HG03460 (cell line): ENCODE measurements at regions not wholly inside any gene's neighbourhood (a gene's known extent, or its start where the extent isn't known, plus 50 kb on each side); places are given as distances from the start of the nearest gene placed in this dataset.
"Not testable (repeated sequence)": the region's sequence is repeated elsewhere in the genome, so short reads cannot be mapped to it uniquely, and the experiment has no call there.

ENCODE experiments used
- ATAC-seq: cut with Tn5 transposase; IDR thresholded peaks from one replicate; pipeline ENCODE4 v1.9.1; 2021; ENCODE audit not compliant: unreplicated experiment

DNA sequence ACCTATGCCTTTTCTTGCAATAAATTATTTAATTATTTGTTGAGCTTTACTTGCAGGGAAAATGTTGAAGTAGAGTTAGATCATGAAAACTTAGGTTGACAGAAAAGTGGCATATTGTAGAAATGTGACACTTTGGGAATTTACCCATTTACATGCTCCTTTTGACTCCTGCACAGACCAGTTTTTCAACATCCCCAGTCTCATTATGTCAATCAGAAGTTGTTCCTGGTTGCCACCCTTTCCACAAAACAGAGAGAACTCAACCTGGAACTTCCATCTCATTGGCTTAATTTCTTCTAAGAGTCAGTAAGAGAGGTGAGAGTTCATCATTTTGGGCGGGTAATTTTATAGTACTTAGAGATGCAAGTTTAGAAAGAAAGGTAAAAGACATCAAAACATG is 284.6 kb upstream of the ANKRD50 start:
- no peak for ATAC-seq

DNA sequence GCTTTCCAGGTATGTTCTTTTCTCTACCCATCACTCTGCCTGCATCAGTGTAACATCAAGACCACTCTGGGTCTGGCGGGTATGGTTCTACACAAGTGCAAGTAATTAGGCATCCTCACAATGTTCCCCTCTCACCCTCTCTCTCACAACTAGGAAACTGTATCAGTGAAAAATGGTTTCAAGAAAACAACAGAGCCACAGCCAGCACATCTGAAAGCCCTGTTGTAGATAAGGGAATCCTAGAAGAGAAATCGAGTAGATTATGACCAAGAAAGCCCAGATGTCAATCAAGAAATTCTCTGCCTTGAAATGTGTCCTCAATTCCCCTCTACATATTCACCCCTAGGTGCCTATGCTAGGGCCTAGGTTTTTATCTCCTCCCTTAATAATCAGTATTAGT is 281.3 kb upstream of the ANKRD50 start:
- no peak for ATAC-seq

DNA sequence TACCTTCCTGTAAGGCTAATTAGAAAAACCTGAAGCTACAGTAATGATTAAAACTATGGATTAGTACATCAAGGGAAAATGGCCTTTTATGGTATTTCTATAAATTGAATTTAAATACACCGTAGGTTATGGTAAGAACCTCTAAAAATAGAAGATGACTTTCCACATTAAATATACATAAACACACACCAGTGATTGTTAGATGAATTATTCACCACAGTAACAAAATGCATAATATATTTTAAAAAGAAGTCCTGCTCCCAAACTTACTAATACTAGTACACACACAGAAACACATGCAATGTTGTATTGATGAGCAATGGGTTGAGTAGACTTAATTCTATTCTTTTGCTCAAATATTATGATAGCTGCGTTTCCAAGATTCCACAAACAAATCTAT is 277.9 kb upstream of the ANKRD50 start:
- ATAC-seq: no peak

DNA sequence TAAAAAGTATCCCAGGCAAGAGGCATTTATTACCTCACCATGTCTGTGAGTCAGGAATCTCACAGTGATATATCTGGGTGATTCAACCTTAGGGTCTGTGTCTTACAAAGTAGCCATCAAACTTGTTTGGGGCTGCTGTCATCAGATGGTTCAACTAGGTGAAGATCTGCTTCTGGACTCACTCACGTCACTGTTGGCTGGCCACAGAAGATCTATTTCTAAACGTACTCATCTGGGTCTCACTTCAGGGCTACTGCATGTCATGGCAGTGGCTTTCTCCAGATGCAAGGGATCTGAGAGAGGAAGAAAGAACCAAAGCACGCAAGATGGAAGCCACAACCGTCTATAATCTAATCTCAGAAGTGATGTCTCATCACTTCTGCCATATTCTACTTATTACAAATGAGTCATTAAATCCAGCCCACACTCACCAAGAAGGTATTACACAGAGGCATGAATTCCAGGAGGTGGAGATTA is 267.8 kb upstream of the ANKRD50 start:
- ATAC-seq: no peak

DNA sequence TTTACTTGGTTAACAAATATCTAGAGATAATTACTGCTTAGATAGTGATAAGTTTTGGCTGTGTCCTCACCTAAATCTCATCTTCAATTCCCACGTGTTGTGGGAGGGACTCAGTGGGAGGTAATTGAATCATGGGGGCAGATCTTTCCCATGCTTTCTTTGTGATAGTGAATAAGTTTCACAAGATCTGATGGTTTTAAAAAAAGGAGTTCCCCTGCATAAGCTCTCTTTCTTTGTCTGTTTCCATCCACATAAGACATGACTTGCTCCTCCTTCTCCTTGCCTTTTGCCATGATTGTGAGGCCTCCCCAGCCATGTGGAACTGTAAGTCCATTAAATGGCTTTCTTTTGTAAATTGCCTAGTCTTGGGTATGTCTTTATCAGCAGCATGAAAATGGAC is 266.0 kb upstream of the ANKRD50 start:
- ATAC-seq: not testable (repeated sequence)

DNA sequence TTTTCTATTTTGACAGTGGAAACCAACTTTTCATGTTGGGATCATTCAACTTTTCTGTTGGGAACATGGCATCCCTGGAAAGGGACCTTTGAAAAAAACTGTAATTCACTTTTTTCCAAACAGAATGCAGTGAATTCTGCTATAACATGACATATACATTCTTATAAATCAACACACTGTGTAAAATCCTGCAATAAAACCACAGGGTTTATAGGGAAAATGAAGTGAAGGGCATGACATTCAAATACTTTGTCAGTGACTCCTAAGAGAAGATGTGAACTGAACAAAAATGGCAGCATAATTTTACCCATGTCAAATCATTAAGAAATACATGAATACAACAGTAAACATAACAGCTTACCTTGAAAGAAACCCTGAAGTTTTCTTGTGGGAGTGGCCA is 264.5 kb upstream of the ANKRD50 start:
- no peak for ATAC-seq

DNA sequence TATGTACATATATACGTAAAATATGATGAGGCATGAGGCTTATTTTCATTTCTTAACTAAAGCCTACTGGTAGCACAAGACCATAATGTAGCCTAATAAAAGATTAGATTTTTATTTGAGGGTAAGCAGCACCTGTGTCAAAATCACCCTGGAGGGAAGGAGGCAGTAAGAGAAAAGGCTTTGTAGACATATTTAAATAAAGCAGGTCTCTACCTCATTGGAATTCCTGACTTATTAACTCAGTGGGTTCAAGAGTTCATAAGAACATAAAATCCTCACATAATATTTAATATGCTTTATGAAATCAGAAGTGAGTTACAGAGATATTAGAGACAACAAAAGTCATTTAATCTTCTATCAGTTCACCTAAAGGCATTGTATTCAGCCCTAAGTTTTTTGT is 261.6 kb upstream of the ANKRD50 start:
- ATAC-seq: no peak

DNA sequence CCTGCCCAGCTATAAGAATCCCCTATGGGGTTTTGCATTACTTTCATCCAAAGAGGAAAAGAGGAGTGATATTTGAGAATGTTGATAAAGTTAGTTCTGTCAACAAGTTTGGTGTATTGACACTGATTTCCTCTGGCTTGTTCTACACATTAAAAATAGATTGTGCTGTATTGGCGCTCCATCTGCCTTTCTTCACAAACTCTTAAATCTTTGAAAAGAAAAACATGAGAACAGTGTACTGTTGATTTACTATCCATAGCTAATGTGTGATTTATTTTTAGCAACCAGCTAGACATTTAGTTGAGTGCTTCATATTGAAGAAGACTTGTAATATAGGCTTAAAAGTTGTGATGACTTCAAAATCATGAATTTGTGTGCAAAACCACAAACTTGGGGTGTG is 261.2 kb upstream of the ANKRD50 start:
- ATAC-seq: no peak

DNA sequence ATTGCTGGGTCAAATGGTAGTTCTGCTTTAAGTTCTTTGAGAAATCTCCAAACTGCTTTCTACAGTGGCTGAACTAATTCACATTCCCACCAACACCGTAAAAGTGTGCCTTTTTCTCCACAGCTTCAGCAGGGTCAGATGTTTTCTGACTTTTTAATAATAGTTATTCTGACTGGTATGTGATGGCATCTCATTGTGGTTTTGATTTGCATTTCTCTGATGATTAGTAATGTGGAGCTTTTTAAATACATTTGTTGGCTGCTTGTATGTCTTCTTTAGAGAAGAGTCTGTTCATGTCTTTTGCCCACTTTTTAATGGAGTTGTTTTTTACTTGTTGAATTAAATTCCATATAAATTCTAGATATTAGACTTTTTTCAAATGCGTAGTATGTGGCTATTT is 257.5 kb upstream of the ANKRD50 start:
- ATAC-seq: no peak

DNA sequence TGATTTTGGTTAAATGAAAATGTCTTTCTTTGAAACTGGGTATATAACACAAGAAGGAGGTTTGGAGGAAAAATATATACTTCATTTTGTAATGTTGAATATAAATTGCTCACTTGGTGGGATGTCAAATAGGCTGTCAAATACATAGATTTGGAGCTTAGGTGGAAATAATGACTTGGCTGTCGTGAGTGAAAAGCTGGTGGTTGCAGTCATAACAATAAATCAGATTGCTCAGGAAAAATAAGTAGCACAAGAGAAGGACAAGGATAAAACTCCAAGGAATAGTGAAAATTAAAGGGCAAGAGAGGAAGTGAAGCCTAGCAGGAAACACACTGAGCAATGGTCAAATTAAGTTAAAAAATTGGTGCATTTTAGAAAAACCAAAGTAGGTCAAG is 253.0 kb upstream of the ANKRD50 start:
- ATAC-seq: no peak

DNA sequence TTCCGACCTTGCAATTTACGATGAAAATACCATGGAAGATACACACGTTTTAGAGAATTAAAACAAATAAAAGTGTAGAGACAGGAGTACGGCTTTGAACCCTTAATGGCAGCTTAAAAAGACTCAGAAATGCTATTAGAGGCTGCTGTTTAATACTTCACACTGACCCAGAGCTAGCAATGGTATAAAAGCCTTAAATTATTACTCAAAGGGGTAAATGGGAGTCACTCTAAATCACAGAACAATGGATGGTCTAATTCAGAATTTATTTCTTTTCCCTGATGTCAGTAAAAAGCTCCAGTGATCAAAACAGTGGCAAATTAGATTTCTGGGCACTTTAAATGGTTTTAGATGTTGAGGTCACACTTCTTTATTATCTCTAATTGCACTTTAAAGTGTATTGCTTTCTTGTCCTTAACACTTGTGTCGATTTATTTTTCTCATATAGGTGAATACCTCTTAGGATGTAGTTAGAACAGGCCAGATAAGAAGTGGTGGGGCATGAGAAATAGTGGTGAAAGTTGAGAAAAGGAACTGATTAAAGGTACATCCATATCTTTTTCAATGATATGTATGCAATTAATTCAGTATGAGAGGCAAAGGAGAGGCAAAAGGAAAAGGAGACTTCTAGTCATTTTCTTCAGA is 252.4 kb upstream of the ANKRD50 start:
- no peak for ATAC-seq

DNA sequence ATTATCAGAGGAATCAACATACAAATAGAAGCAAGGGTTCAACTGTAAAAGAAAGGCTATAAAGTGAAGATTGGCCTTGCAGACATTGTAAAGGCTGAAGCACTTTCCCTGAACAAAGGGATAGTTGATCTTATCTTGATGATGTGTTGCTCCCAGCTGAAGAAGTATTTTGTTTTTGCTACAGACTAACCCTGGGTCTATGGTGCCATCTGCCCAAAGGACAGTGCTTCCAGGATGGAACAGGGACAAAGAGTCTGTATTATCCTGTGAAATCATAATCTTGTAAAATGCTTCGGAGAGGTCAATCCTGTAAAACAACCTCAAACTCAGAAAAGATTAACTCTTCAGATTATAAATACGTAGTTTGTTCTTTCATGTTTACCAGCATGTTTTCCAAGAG is 251.7 kb upstream of the ANKRD50 start:
- ATAC-seq: no peak

DNA sequence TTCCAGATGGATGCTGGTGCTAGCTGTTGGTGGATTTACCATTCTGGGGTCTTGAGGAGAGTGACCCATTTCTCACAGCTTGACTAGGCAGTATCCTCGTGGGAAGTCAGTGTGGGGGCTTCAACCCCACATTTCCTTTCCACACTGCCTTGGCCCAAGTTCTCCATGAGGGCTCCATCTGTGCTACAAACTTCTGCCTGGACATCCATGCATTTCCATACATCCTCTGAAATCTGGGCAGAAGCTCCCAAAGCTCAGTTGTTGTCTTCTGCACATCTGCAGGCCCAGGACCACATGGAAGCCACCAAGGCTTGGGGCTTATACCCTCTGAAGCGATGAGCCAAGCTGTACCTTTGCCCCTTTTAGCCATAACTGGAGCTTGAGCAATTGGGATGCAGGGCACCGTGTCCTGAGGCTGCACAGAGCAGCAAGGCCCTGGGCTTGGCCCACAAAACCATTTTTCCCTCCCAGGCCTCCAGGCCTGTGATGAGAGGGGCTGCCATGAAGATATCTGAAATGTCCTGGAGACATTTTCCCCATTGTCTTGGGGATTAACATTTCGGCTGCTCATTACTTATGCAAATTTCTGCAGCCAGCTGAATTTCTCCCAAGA is 248.7 kb upstream of the ANKRD50 start:
- ATAC-seq: no peak

DNA sequence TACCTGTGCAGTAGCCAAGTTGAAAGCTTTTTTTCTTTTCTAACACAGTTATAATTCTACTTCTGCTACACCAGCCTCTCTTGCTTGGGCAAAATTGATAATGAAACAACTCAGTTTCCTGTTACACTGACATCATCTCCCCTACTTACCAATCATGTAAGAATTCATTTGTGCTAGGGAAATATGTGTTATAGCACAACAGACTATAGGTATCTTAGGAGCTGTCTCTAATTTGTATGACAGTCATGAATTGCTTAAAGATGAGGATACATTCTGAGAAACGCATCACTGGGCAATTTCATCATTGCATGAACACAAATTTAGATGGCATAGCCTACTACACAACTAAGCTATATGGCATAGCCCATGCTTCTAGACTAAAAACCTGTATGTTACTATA is 246.3 kb upstream of the ANKRD50 start:
- ATAC-seq: no peak

DNA sequence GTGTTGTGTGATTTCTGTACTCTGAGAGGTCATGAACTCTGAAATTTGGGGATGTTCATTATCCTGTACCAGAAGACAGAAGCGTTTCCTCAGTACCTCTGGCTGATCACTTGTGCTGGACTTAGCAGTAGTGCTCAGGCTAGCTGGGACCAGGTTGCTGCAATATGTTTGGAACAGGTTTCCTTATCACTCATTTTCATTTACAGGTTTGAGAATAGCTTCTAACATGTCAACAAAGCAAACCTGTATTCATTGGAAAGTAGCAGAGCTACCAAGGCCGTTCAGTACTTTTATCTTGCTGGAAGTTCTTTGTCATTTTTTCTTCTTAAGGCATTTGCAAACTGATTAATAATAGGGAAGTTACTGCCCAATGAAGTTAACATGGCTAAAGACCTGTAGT is 242.9 kb upstream of the ANKRD50 start:
- ATAC-seq: no peak

DNA sequence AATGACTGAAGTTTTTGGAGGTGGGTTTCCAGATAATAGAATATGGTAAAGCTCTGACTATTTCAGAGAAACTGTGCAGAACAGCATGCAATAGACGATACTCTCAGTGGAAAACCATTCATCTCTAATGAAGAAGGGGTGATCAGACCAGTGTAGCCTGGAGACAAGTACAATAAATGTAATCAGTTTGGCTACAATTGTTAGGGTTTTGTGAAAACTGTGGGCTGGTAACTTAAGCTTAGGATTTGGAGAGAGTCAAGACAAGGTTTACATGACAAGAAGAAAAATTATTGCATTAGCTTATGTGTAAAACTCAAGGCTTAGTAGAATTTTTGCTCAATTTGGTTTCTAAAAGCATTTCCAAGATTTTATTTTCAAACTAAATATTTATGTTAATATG is 241.5 kb upstream of the ANKRD50 start:
- no peak for ATAC-seq

DNA sequence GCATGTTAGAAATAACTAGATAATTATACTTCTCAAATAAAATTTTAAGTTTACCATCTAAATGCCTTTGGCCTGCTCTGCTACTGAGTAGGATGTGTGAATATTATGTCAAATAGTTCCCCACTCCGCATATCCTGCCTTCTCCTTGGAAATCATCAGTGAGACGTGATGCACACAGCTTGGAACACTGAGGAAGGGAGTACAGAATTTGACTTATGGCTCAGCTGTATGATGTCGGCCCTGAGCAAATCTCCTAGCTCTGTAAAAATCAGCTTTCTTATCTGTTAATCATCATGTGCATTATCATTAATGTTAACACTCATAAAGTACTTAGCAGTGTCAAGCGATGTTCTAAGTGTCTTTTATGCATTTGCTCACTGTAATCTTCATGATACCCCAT is 241.0 kb upstream of the ANKRD50 start:
- ATAC-seq: no peak

DNA sequence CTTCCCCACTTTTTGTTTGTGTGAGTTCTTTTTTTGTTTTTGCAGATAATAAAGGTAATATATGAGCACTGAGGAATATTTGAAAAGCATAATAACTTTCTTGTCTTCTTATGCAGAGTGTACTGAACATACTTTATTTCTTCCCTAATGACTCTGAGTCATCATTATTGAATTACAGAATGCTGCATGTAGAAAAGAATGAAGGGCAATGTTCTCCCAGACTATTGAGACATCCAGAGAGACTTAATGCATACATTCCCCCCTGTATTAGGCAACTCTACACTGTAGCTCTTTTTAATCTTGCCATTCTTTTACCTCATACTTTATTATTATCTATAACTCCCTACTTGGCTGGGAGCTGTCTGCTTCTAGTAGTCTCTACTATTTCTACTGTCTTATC is 240.5 kb upstream of the ANKRD50 start:
- ATAC-seq: no peak

DNA sequence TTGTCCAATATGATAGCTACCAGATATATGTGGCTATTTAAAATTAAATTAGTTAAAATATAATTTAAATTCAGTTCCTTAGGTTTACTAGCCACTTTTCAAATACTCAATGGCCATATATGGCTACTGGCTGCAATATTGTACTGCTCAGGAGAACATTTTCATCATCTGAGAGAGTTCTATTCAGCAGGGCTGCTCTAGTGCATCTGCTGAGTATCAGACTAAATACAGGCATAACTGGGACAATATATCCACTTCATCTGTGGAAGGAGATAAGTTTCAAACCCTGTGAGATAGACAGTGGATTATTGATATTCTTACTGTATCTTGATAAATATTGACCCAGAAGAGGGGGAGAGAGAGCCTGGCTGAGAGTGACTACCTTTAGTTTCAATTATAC is 240.1 kb upstream of the ANKRD50 start:
- no peak for ATAC-seq

DNA sequence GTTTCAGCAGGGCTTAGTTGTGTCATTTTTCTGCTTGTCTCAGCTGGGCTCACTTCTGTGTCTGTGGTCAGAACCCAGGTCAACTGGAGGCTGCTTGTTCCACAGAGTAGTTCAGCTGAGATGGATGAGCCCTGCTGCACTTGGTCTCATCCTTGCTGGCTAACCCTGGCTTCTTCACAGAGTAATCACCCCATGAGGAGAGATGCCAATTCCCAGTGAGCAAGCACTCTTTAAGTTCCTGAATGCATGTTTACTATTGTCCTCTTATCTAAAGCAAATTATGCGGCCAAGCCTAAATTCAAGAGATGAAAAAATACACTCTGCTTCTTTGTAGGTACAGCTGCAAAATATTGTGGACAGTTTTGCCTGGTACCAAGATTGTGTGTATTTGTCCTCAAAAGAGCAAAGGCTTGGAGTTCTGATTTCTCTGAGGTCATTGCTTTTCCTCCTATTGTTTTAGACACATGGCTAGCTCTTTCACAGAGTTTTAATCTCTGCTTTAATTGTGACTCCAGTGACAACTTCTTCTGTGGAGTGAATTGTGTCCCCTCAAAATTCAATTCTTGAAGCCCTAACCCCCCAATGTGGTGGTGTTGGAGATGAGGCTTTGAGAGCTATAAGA is 236.6 kb upstream of the ANKRD50 start:
- no peak for ATAC-seq

DNA sequence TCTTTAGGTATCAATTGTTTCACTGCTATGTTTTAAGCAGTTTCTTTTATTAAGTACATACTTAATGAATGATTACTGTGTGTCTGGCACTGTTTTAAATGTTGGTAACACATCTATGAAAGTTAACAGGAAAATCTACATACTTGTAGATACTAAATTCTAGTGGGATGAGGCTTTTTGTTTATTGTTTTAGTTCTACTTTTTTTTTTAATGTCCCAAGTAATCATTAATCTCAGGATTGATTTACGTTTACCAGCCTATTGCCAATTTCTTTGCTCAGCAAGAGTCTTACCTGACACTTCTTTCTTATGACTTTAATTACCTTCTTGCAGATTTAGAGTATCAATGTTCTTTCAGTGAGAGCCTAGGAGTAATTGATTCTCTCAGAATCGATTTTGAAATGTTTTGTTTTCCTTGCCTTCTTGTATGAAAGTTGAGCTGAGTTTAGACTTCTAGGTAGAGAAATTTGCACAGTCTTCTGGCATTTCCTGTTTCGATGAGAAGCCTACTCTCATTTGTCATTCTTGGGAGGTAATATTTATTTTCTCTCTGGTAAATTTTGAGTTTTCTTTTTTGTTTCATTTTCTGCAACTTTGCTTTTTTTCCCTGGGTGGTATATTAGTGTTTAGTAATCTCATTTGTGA is 235.2 kb upstream of the ANKRD50 start:
- ATAC-seq: no peak

DNA sequence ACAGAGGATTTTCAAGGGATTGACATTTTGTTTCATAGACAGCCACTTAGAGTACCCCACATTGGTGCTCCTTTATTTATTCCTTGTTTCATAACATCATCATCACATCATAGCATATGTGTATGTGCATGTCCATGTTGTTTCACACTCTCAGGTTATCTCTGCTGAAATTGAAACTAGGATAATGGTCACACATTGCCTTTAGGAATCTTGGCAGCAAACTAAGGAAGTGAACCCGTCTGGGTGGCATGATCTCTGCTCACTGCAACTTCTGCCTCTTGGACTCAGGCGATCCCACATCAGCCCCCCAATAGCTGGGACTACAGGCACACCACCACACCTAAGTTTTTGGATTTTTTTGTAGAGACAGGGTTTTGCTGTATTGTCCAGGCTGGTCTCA is 234.2 kb upstream of the ANKRD50 start:
- ATAC-seq: no peak
